Heart left ventricle (tissue), 16 donors: ENCODE measurements at regions not wholly inside any gene's neighbourhood (a gene's known extent, or its start where the extent isn't known, plus 50 kb on each side); places are given as distances from the start of the nearest gene placed in this dataset.
A peak's percentile ranks its signal among the peaks of the same experiment; 100 is the strongest.
"Not testable (repeated sequence)": the region's sequence is repeated elsewhere in the genome, so short reads cannot be mapped to it uniquely, and the experiment has no call there.

ENCODE experiments used
- ATAC-seq, 4 donors: fragments of 200-7000 bp; cut with Tn5 transposase; one replicate each; pipeline ENCODE4 v1.9.1; 2020 to 2022; ENCODE audit warnings: moderate library complexity in 4 of 4, mild to moderate bottlenecking in 3 of 4, moderate number of reproducible peaks in 1 of 4
- DNase-seq, 5 donors: peaks; one replicate each; pipeline ENCODE4 v3.0.0-alpha.2; 2020
- H3K27ac ChIP-seq, 12 donors: fragments of 200-600 bp; sonication (generic) in 4 of 12; one replicate each; pipeline versions ENCODE4 v1.5.0 to v1.8.0; 2016 to 2022; ENCODE audit warnings: mild to moderate bottlenecking in 2 of 12
- H3K27me3 ChIP-seq, 9 donors: fragments of 200-600 bp; sonication (generic) in 2 of 9; one replicate each; pipeline versions ENCODE4 v1.5.1 to v1.8.0; 2016 to 2022; ENCODE audit warnings: mild to moderate bottlenecking in 3 of 9
- H3K36me3 ChIP-seq, 9 donors: fragments of 200-600 bp; sonication (generic) in 2 of 9; one replicate each; pipeline versions ENCODE4 v1.5.0 to v1.8.0; 2018 to 2022; ENCODE audit warnings: mild to moderate bottlenecking in 2 of 9
- H3K4me1 ChIP-seq, 12 donors: fragments of 200-600 bp; sonication (generic) in 4 of 12; one replicate each; pipeline versions ENCODE4 v1.5.0 to v1.8.0; 2016 to 2022; ENCODE audit warnings: mild to moderate bottlenecking in 3 of 12
- H3K4me3 ChIP-seq, 12 donors: fragments of 200-600 bp; sonication (generic) in 4 of 12; one replicate each; pipeline versions ENCODE4 v1.5.0 to v1.8.0; 2017 to 2022; ENCODE audit warnings: mild to moderate bottlenecking in 9 of 12, moderate library complexity in 4 of 12
- H3K9me3 ChIP-seq, 12 donors: fragments of 200-600 bp; sonication (generic) in 4 of 12; one replicate each; pipeline versions ENCODE4 v1.5.0 to v1.8.0; 2016 to 2022; ENCODE audit warnings: mild to moderate bottlenecking in 1 of 12
- POLR2A ChIP-seq, 2 donors: fragments of 450-650 bp; IDR thresholded peaks; one replicate each; pipeline ENCODE4 v1.6.1; 2017; ENCODE audit warnings: antibody characterized with exemption in 2 of 2, mild to moderate bottlenecking in 2 of 2, moderate library complexity in 2 of 2
- WGBS, 4 donors: extraction: QIAGEN DNeasy Blood & Tissue Kit in 2 of 4; methylation state at CpG; one replicate each; pipeline versions ENCODE4 v1.1.5 to v1.1.7; 2013 to 2018; 5-methylcytosine and 5-hydroxymethylcytosine counted together
- intact Hi-C, 10 donors: fragments of 100-400 bp; cut with DNase I; formaldehyde crosslinking; loops; one replicate each; pipeline versions ENCODE4 v1.11.1 to v1.14.2; 2022
- TF ChIP-seq, protein P1 (sequence below), 12 donors: fragments of 200-600 bp; sonication (generic) in 4 of 12; IDR thresholded peaks; one replicate each; pipeline versions ENCODE4 v1.5.0 to v1.8.0; 2018 to 2022; ENCODE audit warnings: antibody characterized with exemption in 12 of 12, mild to moderate bottlenecking in 5 of 12
- donor health status: ischemic (EF 13 %, LVEDD 7.1; RV severe dilation, severe dysfunction).
- donor health status: healthy with polysubstance abuse.
- donor health status: DM: no; HTN: yes; CAD: no.
- donor health status: DM: no; HTN: no; CAD: no.
- donor health status: ischemic (EF 25% LVEDD 6.9; RV normal size, moderate dysfunction).
- donor health status: ischemic (EF 25% LVEDD 5.7; RV mildly dilated, moderate dysfunction).
- donor health status: healthy.
- donor health status: DM: yes; HTN: yes; CAD: no.
- donor health status: ischemic (EF 35%, LVEDD 5.7; RV mildly dilated, moderate dysfunction).
- donor health status: nonischemic (EF 11% LVEDD 7.7; RV severe dilation, severe dysfunction).
- donor health status: DM: yes; HTN: yes; CAD: no.
- donor health status: PGD.
- donor health status: ischemic (EF 29% LVEDD 5.4; RV normal size, mild dysfunction).
- donor health status: nonischemic (EF 23%, LVEDD 6.1; RV moderate dilation, normal function).

DNA sequence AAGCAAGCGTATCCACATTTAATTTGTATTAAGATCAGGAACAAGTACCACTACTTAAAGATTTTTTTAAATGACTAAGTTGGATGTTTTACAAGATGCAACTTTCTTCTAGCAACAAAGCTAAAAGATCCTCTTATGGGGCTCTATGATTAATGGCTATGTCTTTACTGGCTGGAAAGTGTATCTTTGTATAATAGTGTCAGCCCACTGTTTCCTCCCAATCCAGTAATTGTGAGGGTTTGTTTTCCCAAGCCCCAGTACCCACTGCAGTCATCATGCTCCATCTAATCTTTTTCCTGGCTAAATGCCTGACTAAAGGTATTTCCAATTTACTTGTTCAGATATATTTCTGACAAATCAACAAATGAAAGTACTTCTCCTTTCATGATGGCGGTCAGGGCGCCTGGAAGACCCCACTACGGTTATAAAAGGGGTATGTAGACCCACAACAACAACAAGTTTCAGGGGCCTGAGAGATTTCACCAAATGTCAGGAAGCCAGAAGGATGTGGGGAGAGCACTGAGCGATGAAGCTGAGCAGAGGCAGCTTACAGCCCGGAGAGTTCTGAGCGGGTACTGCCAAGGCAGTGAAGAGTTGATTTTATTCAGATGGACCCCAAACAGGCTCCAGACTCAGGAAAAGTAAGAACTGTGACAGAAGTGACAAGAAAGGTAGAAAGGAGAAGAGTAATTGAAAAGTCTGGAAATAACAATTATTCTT is 222.6 kb upstream of the KLF14 start:
- peaks cover 0 to 91% (median 29%) of the 10 kb centered on the region in 12 donors for H3K4me1 ChIP-seq
- TF ChIP-seq, protein P1, sequence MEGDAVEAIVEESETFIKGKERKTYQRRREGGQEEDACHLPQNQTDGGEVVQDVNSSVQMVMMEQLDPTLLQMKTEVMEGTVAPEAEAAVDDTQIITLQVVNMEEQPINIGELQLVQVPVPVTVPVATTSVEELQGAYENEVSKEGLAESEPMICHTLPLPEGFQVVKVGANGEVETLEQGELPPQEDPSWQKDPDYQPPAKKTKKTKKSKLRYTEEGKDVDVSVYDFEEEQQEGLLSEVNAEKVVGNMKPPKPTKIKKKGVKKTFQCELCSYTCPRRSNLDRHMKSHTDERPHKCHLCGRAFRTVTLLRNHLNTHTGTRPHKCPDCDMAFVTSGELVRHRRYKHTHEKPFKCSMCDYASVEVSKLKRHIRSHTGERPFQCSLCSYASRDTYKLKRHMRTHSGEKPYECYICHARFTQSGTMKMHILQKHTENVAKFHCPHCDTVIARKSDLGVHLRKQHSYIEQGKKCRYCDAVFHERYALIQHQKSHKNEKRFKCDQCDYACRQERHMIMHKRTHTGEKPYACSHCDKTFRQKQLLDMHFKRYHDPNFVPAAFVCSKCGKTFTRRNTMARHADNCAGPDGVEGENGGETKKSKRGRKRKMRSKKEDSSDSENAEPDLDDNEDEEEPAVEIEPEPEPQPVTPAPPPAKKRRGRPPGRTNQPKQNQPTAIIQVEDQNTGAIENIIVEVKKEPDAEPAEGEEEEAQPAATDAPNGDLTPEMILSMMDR (IDR thresholded peaks at IDR 0.05), result no peak
- TF ChIP-seq POLR2A (IDR thresholded peaks at IDR 0.05), result no peak
- H3K27me3 ChIP-seq, result no peaks in the 10 kb centered on the region
- H3K36me3 ChIP-seq, result peaks cover 0 to 65% (median 28%) of the 10 kb centered on the region in 9 donors
- H3K9me3 ChIP-seq, result no peaks in the 10 kb centered on the region
- intact Hi-C loops, result no loop called here
- peak overlapping the region in 1 of 12 donors; percentile 92 for H3K27ac ChIP-seq
- peak overlapping the region in 1 of 12 donors; percentile 34 for H3K4me3 ChIP-seq
- DNase-seq, result no peak
- 66 to 78% (median 74%) methylated on average over 7 of the region's 7 CpGs for WGBS, 4 donors
- ATAC-seq, result peak in 1 of 4 donors; percentile 21

DNA sequence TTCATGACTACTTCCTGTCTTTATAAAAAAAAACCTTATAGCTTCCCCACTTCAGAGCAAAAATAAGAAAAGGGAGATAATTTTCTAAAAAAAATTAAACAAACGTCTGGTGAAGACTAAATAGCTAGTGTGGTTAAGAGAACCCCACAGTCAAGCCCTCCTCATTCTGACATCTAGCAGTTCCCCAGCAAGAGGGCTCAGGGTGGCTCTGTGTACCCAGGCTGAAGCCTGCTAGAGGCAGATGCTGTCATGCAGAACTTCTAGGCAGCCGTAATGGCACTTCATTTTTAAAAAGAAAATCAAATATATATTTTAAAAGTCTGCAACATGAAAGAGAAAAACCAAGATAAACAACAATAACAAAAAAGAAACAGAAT is 223.1 kb upstream of the KLF14 start:
- H3K4me3 ChIP-seq, result peak overlapping the region in 1 of 12 donors; percentile 34
- H3K27me3 ChIP-seq, result no peaks in the 10 kb centered on the region
- H3K9me3 ChIP-seq, result no peaks in the 10 kb centered on the region
- H3K36me3 ChIP-seq, result peaks cover 0 to 66% (median 27%) of the 10 kb centered on the region in 9 donors
- TF ChIP-seq POLR2A (IDR thresholded peaks at IDR 0.05), result no peak
- TF ChIP-seq, protein P1 (IDR thresholded peaks at IDR 0.05), result no peak
- peaks cover 0 to 92% (median 35%) of the 10 kb centered on the region in 12 donors for H3K4me1 ChIP-seq
- ATAC-seq (no peak), DNase-seq (no peak)
- intact Hi-C loops, result no loop called here
- WGBS, 4 donors, result 54 to 64% (median 59%) methylated on average over 2 of the region's 2 CpGs
- peak overlapping the region in 1 of 12 donors; percentile 92 for H3K27ac ChIP-seq

DNA sequence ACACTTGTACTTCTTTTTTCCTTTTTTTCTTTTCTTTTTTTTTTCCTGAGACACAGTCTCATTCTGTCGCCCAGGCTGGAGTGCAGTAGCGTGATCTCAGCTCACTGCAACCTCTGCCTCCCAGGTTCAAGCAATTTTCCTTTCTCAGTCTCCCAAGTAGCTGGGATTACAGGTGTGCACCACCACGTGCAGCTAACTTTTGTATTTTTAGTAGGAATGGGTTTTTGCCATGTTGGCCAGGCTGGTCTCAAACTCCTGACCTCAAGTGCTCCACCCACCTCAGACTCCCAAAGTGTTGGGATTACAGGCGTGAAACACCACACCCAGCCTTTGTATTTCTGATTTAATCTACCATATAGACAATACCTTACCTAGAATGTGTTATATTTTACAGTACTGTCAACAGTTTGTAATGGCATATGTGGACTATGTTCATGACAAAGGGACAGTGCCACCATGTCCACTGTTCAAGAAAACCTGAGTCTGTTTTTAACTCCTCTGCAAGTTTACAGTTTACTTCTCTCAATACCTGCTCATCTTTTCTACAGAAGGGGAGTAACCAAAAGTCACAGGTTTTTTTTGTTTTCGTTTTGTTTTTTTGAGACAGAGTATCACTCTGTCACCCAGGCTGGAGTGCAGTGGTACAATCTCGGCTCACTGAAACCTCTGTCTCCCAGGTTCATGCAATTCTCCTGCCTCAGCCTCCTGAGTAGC is 223.9 kb upstream of the KLF14 start:
- intact Hi-C loops, DNase-seq, ATAC-seq, H3K9me3 ChIP-seq, H3K27me3 ChIP-seq: not testable (repeated sequence)
- peaks cover 0 to 66% (median 24%) of the 10 kb centered on the region in 9 donors for H3K36me3 ChIP-seq
- peak overlapping the region in 1 of 12 donors; percentile 92 for H3K27ac ChIP-seq
- peak overlapping the region in 1 of 12 donors; percentile 56 for H3K4me3 ChIP-seq
- WGBS, 4 donors, result 91 to 93% (median 92%) methylated on average over 6 of the region's 6 CpGs
- peaks cover 0 to 98% (median 40%) of the 10 kb centered on the region in 12 donors for H3K4me1 ChIP-seq

DNA sequence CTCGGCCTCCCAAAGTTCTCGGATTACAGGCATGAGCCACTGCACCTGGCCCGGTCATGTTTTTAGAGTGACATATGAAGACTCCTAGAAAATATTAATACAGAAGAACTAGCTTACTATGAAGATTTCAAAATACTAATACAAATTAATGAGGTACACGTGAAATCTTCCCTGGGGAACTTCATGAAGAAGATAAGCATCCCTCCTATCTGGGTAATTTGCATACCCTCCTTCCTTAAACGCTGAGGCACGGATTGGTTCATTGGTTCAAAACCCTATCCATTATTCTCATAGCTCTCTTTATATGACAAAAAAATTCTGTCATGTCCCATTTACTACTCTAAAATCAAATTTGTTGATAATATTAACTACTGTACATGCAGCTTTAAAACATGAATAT is 224.8 kb upstream of the KLF14 start:
- Histone ChIP-seq H3K4me1 (peaks cover 0 to 98% (median 48%) of the 10 kb centered on the region in 12 donors), H3K27me3 (no peaks in the 10 kb centered on the region), H3K36me3 (peaks cover 0 to 59% (median 21%) of the 10 kb centered on the region in 9 donors), H3K4me3 (peak overlapping the region in 1 of 12 donors; percentile 56), H3K9me3 (no peaks in the 10 kb centered on the region), H3K27ac (peak overlapping the region in 1 of 12 donors; percentile 92)
- TF ChIP-seq, protein P1 (IDR thresholded peaks at IDR 0.05), result no peak
- TF ChIP-seq POLR2A (IDR thresholded peaks at IDR 0.05), result no peak
- ATAC-seq (no peak), DNase-seq (no peak)
- 72 to 81% (median 78%) methylated on average over 6 of the region's 6 CpGs for WGBS, 4 donors
- intact Hi-C loops, result no loop called here
